Neutrophil (primary cell): ENCODE measurements at regions not wholly inside any gene's neighbourhood (a gene's known extent, or its start where the extent isn't known, plus 50 kb on each side); places are given as distances from the start of the nearest gene placed in this dataset.

ENCODE experiments used
- H3K27ac ChIP-seq: fragments of 200-600 bp; sonication (generic); 2 replicates; pipeline ENCODE4 v1.5.1; 2016; ENCODE audit warnings: mild to moderate bottlenecking, moderate library complexity
- H3K27me3 ChIP-seq: fragments of 200-600 bp; sonication (generic); 2 replicates; pipeline ENCODE4 v1.6.0; 2016; ENCODE audit warnings: mild to moderate bottlenecking
- H3K36me3 ChIP-seq: fragments of 200-600 bp; sonication (generic); 2 replicates; pipeline ENCODE4 v1.5.1; 2017
- H3K4me1 ChIP-seq, 2 experiments: fragments of 200-600 bp in 1 of 2; sonication (generic) in 1 of 2; 1 replicate in 1 of 2; 2 replicates in 1 of 2; pipeline versions ENCODE4 v1.5.1 to v1.6.1; 2013 to 2016; ENCODE audit warnings: low read depth in 1 of 2, low read length in 1 of 2, mild to moderate bottlenecking in 1 of 2, moderate library complexity in 1 of 2; ENCODE audit not compliant: control insufficient read depth in 1 of 2, insufficient read depth in 1 of 2
- H3K4me3 ChIP-seq, 2 experiments: fragments of 200-600 bp in 1 of 2; sonication (generic) in 1 of 2; 1 replicate in 1 of 2; 2 replicates in 1 of 2; pipeline ENCODE4 v1.5.1; 2013 to 2016; ENCODE audit warnings: low read depth in 1 of 2, low read length in 1 of 2, mild to moderate bottlenecking in 1 of 2, moderate library complexity in 1 of 2
- H3K9me3 ChIP-seq: fragments of 200-600 bp; sonication (generic); 2 replicates; pipeline ENCODE4 v1.5.1; 2016
- CTCF ChIP-seq: fragments of 200-600 bp; sonication (generic); IDR thresholded peaks from 2 replicates; pipeline ENCODE4 v1.5.1; 2016; ENCODE audit warnings: antibody characterized with exemption

- Histone ChIP-seq H3K27ac (no peak overlapping the region), H3K9me3 (no peaks in the 10 kb centered on the region), H3K36me3 (no peaks in the 10 kb centered on the region), H3K4me3 (no peak overlapping the region), H3K27me3 (peaks cover 2% of the 10 kb centered on the region), H3K4me1 (no peaks in the 10 kb centered on the region)
- TF ChIP-seq CTCF = no peak
These were observed 753.7 kb downstream of the BRD1 start for GRCh38 chr22:49073873-49074417.

GRCh38 chr22:49072996-49073645 is 754.6 kb downstream of the BRD1 start:
- no peak overlapping the region for H3K4me3 ChIP-seq
- no peaks in the 10 kb centered on the region for H3K36me3 ChIP-seq
- no peaks in the 10 kb centered on the region for H3K4me1 ChIP-seq
- H3K27ac ChIP-seq = no peak overlapping the region
- no peaks in the 10 kb centered on the region for H3K9me3 ChIP-seq
- TF ChIP-seq CTCF = no peak
- peaks cover 5% of the 10 kb centered on the region for H3K27me3 ChIP-seq

- Histone ChIP-seq H3K4me1 (no peaks in the 10 kb centered on the region), H3K27me3 (peaks cover 5% of the 10 kb centered on the region), H3K9me3 (no peaks in the 10 kb centered on the region), H3K27ac (no peak overlapping the region), H3K4me3 (no peak overlapping the region), H3K36me3 (no peaks in the 10 kb centered on the region)
- TF ChIP-seq CTCF = no peak
These were observed 757.2 kb downstream of the BRD1 start for GRCh38 chr22:49070501-49070900.

GRCh38 chr22:49068861-49069500 is 758.7 kb downstream of the BRD1 start:
- no peak for TF ChIP-seq CTCF
- Histone ChIP-seq H3K36me3 (no peaks in the 10 kb centered on the region), H3K4me3 (no peak overlapping the region), H3K4me1 (no peaks in the 10 kb centered on the region), H3K27me3 (peaks cover 10% of the 10 kb centered on the region), H3K9me3 (no peaks in the 10 kb centered on the region), H3K27ac (no peak overlapping the region)

GRCh38 chr22:49067504-49067903 is 760.2 kb downstream of the BRD1 start:
- H3K4me1 ChIP-seq = no peaks in the 10 kb centered on the region
- no peak for TF ChIP-seq CTCF
- no peak overlapping the region for H3K4me3 ChIP-seq
- no peaks in the 10 kb centered on the region for H3K9me3 ChIP-seq
- H3K27ac ChIP-seq = no peak overlapping the region
- H3K36me3 ChIP-seq = no peaks in the 10 kb centered on the region
- peaks cover 25% of the 10 kb centered on the region for H3K27me3 ChIP-seq
